ENCODE measurements at regions not wholly inside any gene's neighbourhood (a gene's known extent, or its start where the extent isn't known, plus 50 kb on each side); places are given as distances from the start of the nearest gene placed in this dataset.
"Not testable (repeated sequence)": the region's sequence is repeated elsewhere in the genome, so short reads cannot be mapped to it uniquely, and the experiment has no call there.

DNA sequence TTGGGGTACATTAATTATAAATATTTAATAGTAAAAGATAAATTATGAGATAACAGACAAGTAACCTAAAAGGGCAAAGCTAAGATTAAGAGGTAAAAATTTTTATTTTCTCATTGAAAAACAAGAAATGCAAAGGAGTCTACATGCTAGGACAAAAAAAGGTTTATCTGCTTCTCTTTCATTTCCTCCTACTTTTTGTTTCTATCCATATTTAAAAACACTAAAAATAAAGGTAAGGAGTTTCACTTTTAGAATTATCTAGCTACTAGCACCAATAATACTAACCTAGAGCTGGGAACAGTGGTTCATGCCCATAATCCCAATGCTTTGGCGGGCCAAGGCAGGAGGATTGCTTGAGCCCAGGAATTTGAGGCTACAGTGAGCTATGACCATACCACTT is 1551.7 kb upstream of the SLC39A10 start:
- DNase-seq (ENCODE audit: low spot score): no peak

DNA sequence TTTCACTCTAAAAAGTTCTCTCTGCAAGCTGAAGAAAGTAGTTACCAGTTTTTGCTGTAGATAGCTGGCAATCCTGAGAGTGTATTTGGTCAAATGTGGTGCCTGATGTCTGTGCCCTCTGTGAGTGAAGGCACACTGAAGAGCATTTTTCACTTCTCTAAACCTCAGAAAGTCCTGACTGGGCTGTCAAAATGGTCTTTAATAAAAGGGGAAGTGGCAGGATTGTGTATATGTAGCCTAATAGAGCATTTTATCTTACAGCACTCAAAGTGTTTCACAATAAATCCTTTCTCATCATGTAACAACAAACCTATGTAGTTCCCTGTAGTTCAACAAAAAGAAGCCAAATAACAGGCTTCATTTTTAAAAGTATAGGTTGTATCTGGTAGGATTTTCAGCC is 1552.3 kb upstream of the SLC39A10 start:
- DNase-seq (ENCODE audit: low spot score): no peak

DNA sequence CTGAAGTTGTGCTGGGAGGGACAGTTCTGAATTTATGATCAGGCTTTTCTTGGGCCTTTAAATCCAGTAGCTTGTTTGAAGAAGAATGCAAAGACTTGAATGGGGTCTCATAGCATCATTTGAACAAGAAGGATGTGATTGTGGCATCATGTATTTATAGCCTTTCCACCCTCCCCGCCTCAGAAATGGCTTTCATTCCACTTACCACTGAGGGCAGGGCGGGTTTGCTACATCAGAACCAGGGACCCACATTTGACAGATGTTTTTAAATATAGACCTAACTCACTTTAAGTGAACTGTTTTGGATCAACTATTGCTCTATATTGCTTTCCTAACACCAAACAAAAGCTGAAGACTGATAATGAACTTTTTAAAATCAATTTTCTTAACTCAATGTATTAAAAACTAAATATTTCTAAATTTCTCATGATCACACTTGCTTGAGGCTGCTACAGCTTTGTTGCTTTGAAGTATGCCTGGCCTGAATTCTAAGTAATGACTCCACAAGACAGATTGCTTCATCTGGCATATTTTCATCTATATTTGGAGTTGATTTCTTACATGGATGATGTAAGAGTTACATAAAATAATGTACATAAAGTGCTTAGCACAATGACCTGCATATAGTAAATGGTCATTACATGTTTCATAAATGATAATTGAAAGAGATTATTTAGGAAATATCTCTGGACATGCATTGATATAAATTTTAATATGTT is 1552.9 kb upstream of the SLC39A10 start:
- DNase-seq (ENCODE audit: low spot score): no peak

DNA sequence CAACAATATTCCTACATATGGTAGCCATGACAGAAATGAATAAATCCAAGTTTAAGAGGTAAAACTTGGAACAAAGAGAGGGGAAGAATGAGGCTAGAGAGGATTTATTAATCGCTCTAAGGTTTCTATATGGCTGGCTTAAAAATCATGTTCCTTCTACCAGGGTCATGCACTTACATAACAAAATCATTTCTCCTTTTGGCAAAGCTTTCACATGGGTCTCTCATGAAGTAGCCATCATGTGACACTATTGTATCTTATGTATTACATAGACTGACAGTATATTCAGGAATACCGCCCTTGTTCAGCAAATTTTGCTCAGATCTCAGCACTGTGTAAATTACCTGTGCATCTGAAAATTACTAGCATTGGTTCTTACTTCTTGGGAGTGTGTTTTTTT is 1554.5 kb upstream of the SLC39A10 start:
- DNase-seq (ENCODE audit: low spot score): no peak

DNA sequence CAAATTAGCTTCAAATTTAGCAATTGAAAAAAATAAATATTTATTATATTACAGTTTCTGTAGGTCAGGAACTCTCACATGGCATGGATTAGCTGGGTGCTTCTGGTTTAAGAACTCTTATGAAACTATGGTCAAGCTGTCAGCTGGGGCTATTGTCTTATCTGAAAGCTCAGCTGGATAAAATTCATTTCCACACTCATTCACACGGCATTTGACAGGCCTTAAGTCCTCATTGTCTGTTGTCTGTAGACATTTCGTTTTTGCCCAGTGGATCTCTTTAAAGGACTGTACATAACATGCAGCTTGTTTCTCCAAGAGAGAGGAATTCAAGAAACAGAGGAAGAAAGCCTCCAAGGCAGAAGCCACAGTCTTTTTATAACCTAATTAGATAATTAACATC is 1556.8 kb upstream of the SLC39A10 start:
- no peak for DNase-seq (ENCODE audit: low spot score)

DNA sequence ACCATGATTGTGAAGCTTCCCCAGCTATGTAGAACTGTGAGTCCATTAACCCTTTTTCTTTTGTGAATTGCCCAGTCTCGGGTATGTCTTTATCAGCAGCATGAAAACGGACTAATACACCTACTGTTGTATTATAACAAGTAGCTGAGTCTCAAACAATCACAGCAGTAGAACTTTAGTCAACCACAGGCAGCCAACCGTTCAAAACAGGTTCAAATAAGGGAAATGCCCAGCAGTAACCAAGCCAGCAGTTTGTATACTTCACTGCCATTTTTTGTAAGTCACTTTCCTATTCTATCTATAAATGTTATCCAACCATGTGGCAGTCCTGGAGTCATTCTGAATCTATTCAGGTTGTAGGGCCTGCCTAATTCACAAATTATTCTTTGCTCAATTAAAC is 1560.6 kb upstream of the SLC39A10 start:
- no peak for DNase-seq (ENCODE audit: low spot score)

DNA sequence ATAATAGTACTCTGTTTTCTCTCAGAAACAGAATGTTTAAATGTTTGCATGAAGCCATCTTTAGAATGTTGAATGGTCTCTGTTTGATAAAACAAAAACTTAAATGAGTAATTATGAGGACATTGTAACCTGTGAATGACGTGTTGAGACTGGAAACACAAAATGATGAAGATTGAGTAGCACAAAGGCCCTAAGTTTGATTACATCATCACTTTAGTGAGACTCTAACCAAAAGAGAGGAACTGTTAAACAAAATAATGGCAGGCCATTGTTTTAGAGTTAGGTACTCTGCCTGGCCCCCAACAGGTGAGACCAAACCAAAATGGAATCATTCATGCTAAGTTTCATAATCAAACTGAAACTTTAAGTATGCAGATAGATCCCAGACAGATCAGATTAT is 1561.7 kb upstream of the SLC39A10 start:
- DNase-seq (ENCODE audit: low spot score): no peak

DNA sequence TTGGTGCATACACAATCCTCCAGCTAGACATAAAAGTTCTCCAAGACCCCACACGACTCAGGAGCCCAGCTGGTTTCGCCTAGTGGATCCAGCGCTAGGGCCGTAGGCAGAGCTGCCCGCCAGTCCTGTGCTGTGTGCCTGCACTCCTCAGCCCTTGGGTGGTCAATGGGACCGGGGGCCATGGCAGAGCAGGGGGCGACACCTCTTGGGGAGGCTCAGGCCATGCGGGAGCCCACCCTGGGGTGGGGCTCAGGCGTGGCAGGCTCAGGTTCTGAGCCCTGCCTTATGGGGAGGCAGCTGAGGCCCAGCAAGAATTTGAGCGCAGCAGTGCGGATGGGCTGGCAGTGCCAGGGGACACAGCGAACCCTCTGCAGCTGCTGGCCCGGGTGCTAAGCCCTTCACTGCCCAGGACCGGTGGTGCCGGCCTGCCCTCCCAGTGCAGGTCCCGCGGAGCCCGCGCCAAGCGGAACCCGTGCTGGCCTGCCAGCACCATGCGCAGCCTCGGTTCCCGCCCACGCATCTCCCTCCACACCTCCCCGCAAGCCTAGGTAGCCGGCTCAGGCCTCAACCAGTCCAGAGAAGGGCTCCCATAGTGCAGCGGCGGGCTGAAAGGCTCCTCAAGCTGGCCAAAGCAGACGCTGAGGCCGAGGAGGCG is 1566.6 kb upstream of the SLC39A10 start:
- no peak for DNase-seq (ENCODE audit: low spot score)

DNA sequence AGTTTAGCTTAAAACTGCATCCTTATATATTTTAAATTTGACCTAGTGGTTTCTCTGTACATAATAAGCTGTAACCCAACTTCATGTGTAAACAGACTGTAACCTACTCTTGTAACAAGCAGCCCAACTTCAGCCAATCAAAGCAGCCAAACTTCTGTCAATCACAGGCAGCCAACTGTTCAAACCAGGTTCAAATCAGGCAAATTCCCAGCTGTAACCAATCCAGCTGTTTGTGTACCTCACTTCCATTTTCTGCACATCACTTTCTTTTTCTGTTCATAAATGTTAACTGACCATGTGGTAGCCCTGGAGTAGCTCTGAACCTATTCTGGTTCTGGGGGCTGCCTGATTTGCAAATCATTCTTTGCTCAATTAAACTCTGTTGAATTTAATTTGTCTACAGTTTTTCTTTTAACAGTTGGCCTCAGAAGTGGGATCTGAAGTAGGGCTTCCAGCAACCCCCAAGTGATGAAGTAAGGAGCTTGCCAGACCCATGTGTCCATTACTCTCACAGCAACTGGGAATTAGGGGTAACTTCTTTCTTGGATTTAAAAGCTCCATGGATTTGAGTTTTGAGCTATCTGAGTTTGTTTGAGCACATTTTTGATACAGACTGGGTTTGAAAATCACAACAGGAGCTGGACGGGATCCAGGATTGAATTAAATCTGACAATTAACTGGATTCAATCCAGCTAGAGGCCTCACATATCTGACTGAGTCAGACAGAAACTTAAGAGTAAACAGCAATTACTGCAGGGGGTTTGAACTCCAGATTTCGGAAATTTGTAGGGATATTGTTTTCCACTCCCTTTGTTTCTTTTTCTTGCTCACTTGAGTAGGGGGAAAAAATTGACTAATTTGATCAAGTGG is 1569.7 kb upstream of the SLC39A10 start:
- no peak for DNase-seq (ENCODE audit: low spot score)

DNA sequence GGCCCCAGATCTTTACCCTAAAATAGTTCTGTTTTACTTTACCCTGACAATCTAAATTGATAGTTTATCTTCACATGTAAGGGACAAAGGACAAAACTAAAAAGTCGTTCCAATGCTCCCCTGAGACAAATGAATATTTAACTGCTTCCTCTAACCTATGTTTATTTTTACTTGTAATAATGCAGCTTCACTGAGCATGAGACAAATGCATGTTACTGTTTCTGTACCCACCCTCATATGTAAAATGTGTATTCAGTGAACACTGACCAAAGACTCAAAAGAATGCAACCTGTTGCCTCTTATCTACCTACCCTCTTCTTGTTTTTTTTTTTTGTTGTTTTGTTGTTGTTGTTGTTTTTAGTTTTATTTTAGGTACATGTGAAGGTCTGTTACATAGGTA is 1570.9 kb upstream of the SLC39A10 start:
- no peak for DNase-seq (ENCODE audit: low spot score)

DNA sequence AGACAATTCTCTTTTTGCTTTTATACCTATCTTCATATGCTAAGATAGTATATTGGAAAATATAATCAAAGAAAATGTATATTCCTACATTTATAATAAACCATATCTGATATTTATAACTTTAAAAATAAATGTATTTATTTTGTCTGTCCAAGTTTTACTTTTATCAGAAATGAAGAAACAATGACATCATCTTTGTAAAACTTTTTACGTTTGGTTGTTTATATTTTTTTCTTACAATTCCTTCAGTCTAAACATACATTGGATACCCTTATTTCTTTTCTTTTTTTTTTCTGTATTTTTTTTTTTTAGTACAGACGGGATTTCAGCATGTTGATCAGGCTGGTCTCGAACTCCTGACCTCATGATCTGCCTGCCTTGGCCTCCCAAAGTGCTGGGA is 1577.0 kb upstream of the SLC39A10 start:
- DNase-seq (ENCODE audit: low spot score): no peak

DNA sequence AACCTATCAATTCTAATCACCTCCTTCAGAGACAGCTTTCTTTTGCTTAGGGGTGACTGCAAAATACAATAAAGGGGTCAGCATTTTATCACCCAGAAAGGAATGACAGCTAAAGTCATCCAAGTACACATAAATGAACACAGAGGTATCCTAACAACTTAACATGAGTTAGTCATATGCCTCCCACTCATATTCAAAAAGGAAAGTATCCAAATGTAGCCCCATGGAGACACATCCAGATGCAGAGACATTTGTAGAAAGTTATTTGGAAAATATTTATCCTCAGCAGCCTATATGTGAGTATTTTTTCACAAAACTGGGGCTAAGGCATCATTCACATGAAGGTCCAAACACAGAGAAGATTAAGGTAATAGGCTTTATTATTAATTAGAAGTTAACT is 1579.7 kb upstream of the SLC39A10 start:
- no peak for DNase-seq (ENCODE audit: low spot score)

DNA sequence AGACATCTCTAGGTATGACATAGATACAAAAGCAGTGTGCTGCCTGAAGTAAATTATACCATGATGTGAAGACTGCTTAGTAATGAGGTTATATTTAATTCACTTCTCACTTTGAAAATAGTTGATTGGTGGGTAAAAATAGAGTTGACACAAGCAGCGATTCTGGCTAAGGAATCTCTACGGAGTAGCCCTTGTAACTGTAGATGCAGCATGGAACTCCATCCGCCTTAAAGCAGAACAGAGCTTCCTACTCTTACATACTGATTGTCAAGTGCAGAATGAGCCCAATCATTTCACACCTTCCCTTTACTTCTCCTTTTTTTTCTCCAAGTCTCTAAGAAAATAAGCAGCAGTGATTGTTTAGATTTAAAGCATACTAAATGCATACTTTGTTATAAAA is 1594.6 kb upstream of the SLC39A10 start:
- DNase-seq (ENCODE audit: low spot score): no peak

DNA sequence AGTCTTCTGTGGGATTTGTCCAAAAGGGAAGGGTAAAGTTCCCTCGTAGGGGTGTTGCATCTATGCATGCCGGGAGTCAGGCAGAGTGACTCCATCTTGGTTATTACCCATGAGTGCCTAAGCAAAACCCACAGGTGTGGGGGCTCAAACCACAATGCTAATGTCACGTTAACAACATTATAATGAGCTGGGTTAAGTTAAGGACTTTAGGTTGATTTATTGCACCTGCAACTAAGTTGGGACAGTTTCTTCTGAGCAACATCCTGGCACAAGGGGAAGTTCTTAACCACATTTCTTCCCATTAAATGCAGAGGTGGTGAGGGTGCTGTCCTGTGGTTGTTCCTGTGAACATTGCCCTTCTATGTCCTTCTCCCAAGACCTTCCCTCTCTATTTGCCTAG is 1596.8 kb upstream of the SLC39A10 start:
- DNase-seq (ENCODE audit: low spot score): no peak

DNA sequence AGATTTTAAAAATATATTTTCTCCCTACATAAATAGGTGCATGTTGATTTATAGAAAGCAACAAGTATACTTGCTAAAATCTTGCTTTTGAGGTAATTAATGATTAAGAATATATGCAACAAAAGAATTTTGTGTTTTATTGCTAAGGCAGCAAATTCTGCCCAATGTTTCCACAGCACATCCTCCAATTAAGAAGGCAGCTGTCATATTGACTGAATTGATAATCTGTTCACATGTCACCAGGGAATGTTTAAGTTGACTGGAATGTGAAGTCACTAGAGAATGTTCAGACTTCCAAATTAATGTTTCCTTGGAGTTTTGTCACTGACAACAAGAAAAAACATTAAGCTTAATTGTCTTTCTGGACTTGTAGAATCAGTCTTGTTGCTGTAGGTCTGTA is 1602.7 kb upstream of the SLC39A10 start:
- no peak for DNase-seq (ENCODE audit: low spot score)

DNA sequence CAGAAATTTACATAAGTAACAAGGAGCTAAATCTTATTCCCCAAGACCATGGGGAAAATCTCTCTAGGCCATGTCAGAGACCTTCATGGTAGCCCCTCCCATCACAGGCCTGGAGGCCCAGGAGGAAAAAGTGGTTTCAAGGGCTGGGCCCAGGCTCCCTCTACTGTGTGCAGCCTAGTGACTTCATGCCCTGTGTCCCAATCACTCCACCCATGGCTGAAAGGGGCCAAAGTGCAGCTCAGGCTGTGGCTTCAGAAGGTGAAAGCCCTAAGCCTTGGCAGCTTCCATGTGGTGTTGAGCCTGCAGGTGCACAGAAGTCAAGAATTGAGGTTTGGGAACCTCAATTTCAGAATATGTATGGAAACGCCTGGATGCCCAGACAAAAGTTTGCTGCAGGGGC is 1612.7 kb upstream of the SLC39A10 start:
- no peak for DNase-seq (ENCODE audit: low spot score)

DNA sequence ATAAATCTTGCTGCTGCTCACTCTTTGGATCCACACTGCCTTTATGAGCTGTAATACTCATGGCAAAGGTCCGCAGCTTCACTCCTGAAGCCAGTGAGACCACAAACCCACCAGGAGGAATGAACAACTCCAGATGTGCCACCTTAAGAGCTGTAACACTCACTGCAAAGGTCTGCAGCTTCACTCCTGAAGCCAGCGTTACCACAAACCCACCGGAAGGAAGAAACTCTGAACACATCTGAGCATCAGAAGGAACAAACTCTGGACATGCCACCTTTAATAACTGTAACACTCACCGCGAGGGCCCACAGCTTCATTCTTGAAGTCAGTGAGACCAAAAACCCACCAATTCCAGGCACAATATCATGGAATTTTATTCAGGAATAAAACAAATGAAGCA is 1635.9 kb upstream of the SLC39A10 start:
- DNase-seq (ENCODE audit: low spot score): not testable (repeated sequence)

DNA sequence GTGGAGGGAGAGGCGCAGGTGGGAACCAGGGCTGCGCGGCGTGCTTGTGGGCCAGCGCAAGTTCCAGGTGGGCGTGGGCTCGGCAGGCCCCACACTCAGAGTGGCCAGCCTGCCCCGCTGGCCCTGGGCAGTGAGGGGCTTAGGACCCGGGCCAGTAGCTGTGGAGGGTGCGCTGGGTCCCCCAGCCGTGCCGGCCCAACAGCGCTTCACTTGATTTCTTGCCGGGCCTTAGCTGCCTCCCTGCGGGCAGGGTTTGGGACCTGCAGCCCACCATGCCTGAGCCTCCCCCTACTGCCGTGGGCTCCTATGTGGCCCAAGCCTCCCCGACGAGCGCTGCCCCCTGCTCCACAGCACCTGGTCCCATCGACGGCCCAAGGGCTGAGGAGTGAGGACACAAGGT is 1636.9 kb upstream of the SLC39A10 start:
- no peak for DNase-seq (ENCODE audit: low spot score)

DNA sequence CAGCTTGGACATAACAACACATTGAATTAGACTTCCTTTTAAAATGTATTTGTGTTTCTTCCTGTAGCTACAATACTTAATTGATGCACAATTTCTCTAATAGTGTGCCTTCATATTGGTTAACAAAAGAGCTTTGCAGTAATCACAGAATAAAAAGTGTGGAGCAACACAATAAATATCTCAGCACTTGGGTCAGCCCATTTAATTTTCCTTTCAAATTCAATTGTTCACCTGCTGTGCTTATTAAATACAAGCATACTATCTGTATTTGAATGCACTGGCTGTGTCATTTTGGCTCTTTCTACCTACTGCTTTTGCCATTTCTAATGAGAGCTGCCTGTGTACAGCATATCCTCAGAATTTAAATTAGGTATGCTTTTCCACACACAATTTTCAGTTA is 1641.3 kb upstream of the SLC39A10 start:
- DNase-seq (ENCODE audit: low spot score): no peak

DNA sequence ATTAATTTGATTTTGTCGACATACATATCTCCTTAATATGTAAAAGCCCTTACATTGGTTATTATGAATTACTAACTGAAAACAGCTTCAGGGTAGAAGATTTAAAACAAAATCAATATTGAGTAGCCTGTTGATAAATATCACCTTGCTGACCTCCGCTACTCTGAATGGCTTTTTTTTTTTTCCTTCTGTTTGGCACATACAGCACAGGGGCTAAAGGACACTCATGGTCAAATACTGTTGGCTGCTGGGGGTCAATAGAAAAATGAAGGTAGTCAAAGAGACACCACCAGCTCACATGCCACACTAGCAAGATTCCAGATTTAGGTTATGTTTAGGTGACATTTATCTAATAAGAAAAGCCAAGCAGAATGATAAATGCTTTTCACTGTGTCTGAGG is 1642.4 kb upstream of the SLC39A10 start:
- DNase-seq (ENCODE audit: low spot score): no peak

DNA sequence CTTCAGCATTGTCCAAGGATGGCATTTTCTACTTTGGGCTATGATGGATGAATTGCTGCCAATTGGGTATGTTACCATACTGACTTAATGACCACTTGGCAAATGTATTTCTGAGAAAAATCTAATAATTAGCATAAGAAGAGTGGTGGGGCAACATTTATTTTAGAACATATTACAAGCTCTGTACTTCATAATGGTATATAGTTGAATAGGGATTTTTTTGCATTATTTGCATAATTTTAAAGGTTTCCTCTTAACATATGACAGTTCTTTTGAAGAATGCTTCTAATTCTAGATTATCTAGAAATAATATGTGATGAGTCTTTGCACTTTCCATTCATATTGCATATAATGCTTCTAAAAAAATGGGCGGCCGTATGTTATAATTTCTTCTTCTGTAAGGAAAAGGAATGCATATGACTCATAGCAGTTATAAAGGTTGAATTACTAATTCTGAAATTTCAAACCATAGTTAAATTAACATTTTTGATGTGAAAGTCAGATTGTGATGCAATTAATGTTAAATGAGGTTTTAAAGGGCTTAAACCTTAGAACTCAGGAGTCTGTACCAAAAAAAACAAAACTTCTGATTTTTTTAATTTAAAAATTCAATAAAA is 1652.3 kb upstream of the SLC39A10 start:
- DNase-seq (ENCODE audit: low spot score): no peak

DNA sequence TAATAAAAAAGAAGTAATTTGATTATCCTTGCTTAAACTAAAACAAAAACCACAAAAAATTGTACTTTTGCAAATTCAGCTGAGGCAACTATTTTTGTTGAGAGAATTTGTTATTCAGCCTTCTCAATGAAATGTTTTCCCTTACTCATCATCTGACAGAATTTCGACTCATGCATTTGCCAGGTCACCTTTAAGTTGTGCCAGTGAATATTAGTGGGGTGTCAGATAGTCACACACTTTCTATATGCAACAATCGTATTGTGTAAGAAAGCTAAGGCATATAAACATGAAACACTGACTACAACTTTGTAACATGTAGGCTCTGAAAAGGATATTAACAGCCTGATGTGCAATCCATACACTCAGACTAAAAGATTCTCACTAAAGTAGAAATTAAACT is 1653.1 kb upstream of the SLC39A10 start:
- no peak for DNase-seq (ENCODE audit: low spot score)
